Sigmoid colon (tissue), 6 donors: ENCODE measurements at regions not wholly inside any gene's neighbourhood (a gene's known extent, or its start where the extent isn't known, plus 50 kb on each side); places are given as distances from the start of the nearest gene placed in this dataset.

Source experiments
- DNase-seq: peaks from one replicate; pipeline ENCODE4 v3.0.0-alpha.2; 2019
- H3K27ac ChIP-seq, 4 donors: fragments of 200-600 bp; sonication (generic); one replicate each; pipeline ENCODE4 v1.5.1; 2016 to 2019; ENCODE audit warnings: mild to moderate bottlenecking in 1 of 4
- H3K27me3 ChIP-seq, 3 donors: fragments of 200-600 bp; sonication (generic); one replicate each; pipeline ENCODE4 v1.5.1; 2019; ENCODE audit warnings: mild to moderate bottlenecking in 1 of 3
- H3K36me3 ChIP-seq, 4 donors: fragments of 200-600 bp; sonication (generic); one replicate each; pipeline ENCODE4 v1.5.1; 2016 to 2019
- H3K4me1 ChIP-seq, 4 donors: fragments of 200-600 bp; sonication (generic); one replicate each; pipeline ENCODE4 v1.5.1; 2017 to 2019
- H3K4me3 ChIP-seq, 4 donors: fragments of 200-600 bp; sonication (generic); one replicate each; pipeline ENCODE4 v1.5.1; 2017 to 2019; ENCODE audit warnings: mild to moderate bottlenecking in 2 of 4, moderate library complexity in 1 of 4
- H3K9me3 ChIP-seq, 4 donors: fragments of 200-600 bp in 3 of 4; sonication (generic) in 3 of 4; one replicate each; pipeline versions ENCODE4 v1.5.1 to v1.6.1; 2013 to 2019
- CTCF ChIP-seq, 4 experiments: fragments of 450-650 bp in 3 of 4; fragments of 200-600 bp in 1 of 4; IDR thresholded peaks; one replicate each; pipeline ENCODE4 v1.5.1; 2016 to 2019; ENCODE audit warnings: antibody characterized with exemption in 4 of 4, mild to moderate bottlenecking in 3 of 4, moderate library complexity in 2 of 4
- EP300 ChIP-seq, 4 donors: sonication (generic); formaldehyde crosslinking; IDR thresholded peaks; one replicate each; pipeline ENCODE4 v1.6.1; 2017; ENCODE audit warnings: antibody characterized with exemption in 4 of 4
- POLR2A ChIP-seq, 2 donors: fragments of 450-650 bp; IDR thresholded peaks; one replicate each; pipeline ENCODE4 v1.6.1; 2016; ENCODE audit warnings: antibody characterized with exemption in 2 of 2, mild to moderate bottlenecking in 2 of 2, moderate library complexity in 2 of 2
- POLR2AphosphoS5 ChIP-seq, 4 donors: sonication (generic); formaldehyde crosslinking; IDR thresholded peaks; one replicate each; pipeline ENCODE4 v1.6.1; 2017; ENCODE audit warnings: antibody characterized with exemption in 4 of 4
- WGBS, 2 donors: extraction: QIAGEN DNeasy Blood & Tissue Kit; methylation state at CpG; one replicate each; pipeline ENCODE4 v1.1.7; 2013; 5-methylcytosine and 5-hydroxymethylcytosine counted together
- intact Hi-C: fragments of 100-400 bp; cut with DNase I; formaldehyde crosslinking; loops from one replicate; pipeline ENCODE4 v1.15.1; 2023
- donor health status: healthy with polysubstance abuse.
- donor health status: healthy.

GRCh38 chr10:20429742-20430141 lies 467.4 kb downstream of the NEBL start:
- Histone ChIP-seq H3K27me3 (no peaks in the 10 kb centered on the region), H3K4me1 (no peaks in the 10 kb centered on the region), H3K4me3 (no peak overlapping the region), H3K27ac (no peak overlapping the region), H3K36me3 (no peaks in the 10 kb centered on the region), H3K9me3 (no peaks in the 10 kb centered on the region)
- intact Hi-C loops, result no loop called here
- TF ChIP-seq POLR2A (IDR thresholded peaks at IDR 0.05) (no peak), POLR2AphosphoS5 (IDR thresholded peaks at IDR 0.05) (no peak), CTCF (IDR thresholded peaks at IDR 0.05) (no peak), EP300 (IDR thresholded peaks at IDR 0.05) (no peak)
- 74 to 85% methylated on average over 2 of the region's 2 CpGs for WGBS, 2 donors
- no peak for DNase-seq

- DNase-seq, result no peak
- H3K36me3 ChIP-seq, result no peaks in the 10 kb centered on the region
- 79 to 92% methylated on average over 1 of the region's 1 CpG for WGBS, 2 donors
- peaks cover 0 to 2% (median 0%) of the 10 kb centered on the region in 4 donors for H3K9me3 ChIP-seq
- TF ChIP-seq EP300 (IDR thresholded peaks at IDR 0.05) (no peak), POLR2AphosphoS5 (IDR thresholded peaks at IDR 0.05) (no peak), CTCF (IDR thresholded peaks at IDR 0.05) (no peak), POLR2A (IDR thresholded peaks at IDR 0.05) (no peak)
- no peak overlapping the region for H3K4me3 ChIP-seq
- no peak overlapping the region for H3K27ac ChIP-seq
- intact Hi-C loops, result no loop called here
- no peaks in the 10 kb centered on the region for H3K4me1 ChIP-seq
- H3K27me3 ChIP-seq, result no peaks in the 10 kb centered on the region
Measured at GRCh38 chr10:20427821-20428220, 469.3 kb downstream of the NEBL start.

- TF ChIP-seq CTCF (IDR thresholded peaks at IDR 0.05) (no peak), EP300 (IDR thresholded peaks at IDR 0.05) (no peak), POLR2A (IDR thresholded peaks at IDR 0.05) (no peak), POLR2AphosphoS5 (IDR thresholded peaks at IDR 0.05) (no peak)
- WGBS, 2 donors, result 44 to 73% methylated on average over 3 of the region's 3 CpGs
- intact Hi-C loops, result no loop called here
- no peak for DNase-seq
- H3K27me3 ChIP-seq, result no peaks in the 10 kb centered on the region
- no peak overlapping the region for H3K27ac ChIP-seq
- H3K36me3 ChIP-seq, result no peaks in the 10 kb centered on the region
- H3K4me1 ChIP-seq, result no peaks in the 10 kb centered on the region
- no peak overlapping the region for H3K4me3 ChIP-seq
- no peaks in the 10 kb centered on the region for H3K9me3 ChIP-seq
Measured at GRCh38 chr10:20418286-20418685, 478.8 kb downstream of the NEBL start.

GRCh38 chr10:20417791-20418190 lies 479.3 kb downstream of the NEBL start:
- no peak for DNase-seq
- Histone ChIP-seq H3K9me3 (no peaks in the 10 kb centered on the region), H3K27ac (no peak overlapping the region), H3K4me1 (no peaks in the 10 kb centered on the region), H3K4me3 (no peak overlapping the region), H3K27me3 (no peaks in the 10 kb centered on the region), H3K36me3 (no peaks in the 10 kb centered on the region)
- TF ChIP-seq POLR2A (IDR thresholded peaks at IDR 0.05), result no peak
- TF ChIP-seq POLR2AphosphoS5 (IDR thresholded peaks at IDR 0.05), result no peak
- TF ChIP-seq CTCF (IDR thresholded peaks at IDR 0.05), result no peak
- TF ChIP-seq EP300 (IDR thresholded peaks at IDR 0.05), result no peak
- intact Hi-C loops, result no loop called here
- 78 to 91% methylated on average over 3 of the region's 3 CpGs for WGBS, 2 donors

GRCh38 chr10:20415684-20416083 lies 481.4 kb downstream of the NEBL start:
- Histone ChIP-seq H3K27me3 (no peaks in the 10 kb centered on the region), H3K27ac (no peak overlapping the region), H3K4me3 (no peak overlapping the region), H3K36me3 (no peaks in the 10 kb centered on the region), H3K9me3 (no peaks in the 10 kb centered on the region), H3K4me1 (no peaks in the 10 kb centered on the region)
- no peak for DNase-seq
- 83 to 91% methylated on average over 2 of the region's 2 CpGs for WGBS, 2 donors
- intact Hi-C loops, result no loop called here
- no peak for TF ChIP-seq EP300 (IDR thresholded peaks at IDR 0.05)
- no peak for TF ChIP-seq POLR2A (IDR thresholded peaks at IDR 0.05)
- no peak for TF ChIP-seq POLR2AphosphoS5 (IDR thresholded peaks at IDR 0.05)
- no peak for TF ChIP-seq CTCF (IDR thresholded peaks at IDR 0.05)
